ENCODE measurements at regions not wholly inside any gene's neighbourhood (a gene's known extent, or its start where the extent isn't known, plus 50 kb on each side); places are given as distances from the start of the nearest gene placed in this dataset.

DNA sequence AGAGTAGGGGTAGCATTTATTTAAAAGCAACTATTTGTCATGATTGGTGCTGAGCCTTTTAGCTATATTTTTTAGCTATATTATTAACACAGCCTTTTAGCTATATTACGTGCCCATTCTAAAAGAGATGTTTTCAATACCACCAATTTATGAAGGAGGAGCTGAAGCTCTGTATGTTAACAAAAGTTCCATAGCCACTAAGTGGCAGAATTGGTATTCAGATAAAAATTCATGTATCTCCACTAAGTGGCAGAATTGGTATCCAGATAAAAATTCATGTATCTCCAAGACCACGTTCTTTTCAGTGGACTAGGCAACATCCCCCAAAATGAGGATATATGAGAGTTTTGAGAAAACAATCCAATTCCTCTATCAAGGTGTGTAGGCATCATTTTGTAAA lies 268.6 kb downstream of the HGF start:
- TF ChIP-seq GABPA (IDR thresholded peaks at IDR 0.05 in 1 of 2, conservative IDR thresholded peaks at IDR 0.05 in 1 of 2) = no peak
- no peak for TF ChIP-seq HNF4G (IDR thresholded peaks at IDR 0.05)
- no peak for TF ChIP-seq CTCF (IDR thresholded peaks at IDR 0.05; ENCODE audit: low read depth, low read length, missing input control)
